NB4 (cell line): ENCODE measurements at regions not wholly inside any gene's neighbourhood (a gene's known extent, or its start where the extent isn't known, plus 50 kb on each side); places are given as distances from the start of the nearest gene placed in this dataset.
"Not testable (repeated sequence)": the region's sequence is repeated elsewhere in the genome, so short reads cannot be mapped to it uniquely, and the experiment has no call there.

Source experiments
- DNase-seq: peaks from one replicate; pipeline ENCODE4 v3.0.0; 2010; ENCODE audit warnings: low read depth
- H3K4me3 ChIP-seq: one replicate; pipeline ENCODE4 v1.5.1; 2011; ENCODE audit warnings: mild to moderate bottlenecking, low read depth, low read length, moderate library complexity
- CTCF ChIP-seq: IDR thresholded peaks from one replicate; pipeline ENCODE4 v1.5.1; 2012; ENCODE audit warnings: low read depth, low read length
- MYC ChIP-seq: IDR thresholded peaks from 2 replicates; pipeline ENCODE4 v1.6.1; 2011; ENCODE audit warnings: low read depth, low read length
- POLR2A ChIP-seq: IDR thresholded peaks from 2 replicates; pipeline ENCODE4 v1.6.1; 2011; ENCODE audit warnings: mild to moderate bottlenecking; ENCODE audit not compliant: insufficient read length; ENCODE audit errors: extremely low read depth
- TF ChIP-seq, protein P1 (sequence below): IDR thresholded peaks from 2 replicates; pipeline ENCODE4 v1.6.1; 2011; ENCODE audit warnings: low read depth, low read length

DNA sequence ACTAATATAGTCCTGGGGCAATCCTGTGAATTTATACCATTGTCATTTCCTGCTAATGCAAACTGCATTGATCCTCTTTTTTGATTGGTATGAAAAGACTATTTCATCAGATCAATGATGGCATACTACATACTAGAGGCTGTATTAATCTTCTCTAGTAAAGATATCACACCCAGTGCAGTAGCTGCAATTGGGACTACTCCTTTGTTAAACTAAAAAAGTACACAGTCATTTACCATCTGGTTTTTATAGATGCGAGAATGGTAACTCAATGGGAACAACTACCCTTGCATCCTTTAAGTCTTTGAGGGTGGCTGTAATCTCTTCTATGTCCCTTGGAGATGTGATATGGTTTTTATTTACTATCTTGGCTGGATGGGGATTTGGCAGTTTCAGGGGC lies 80.2 kb upstream of the STK38L start:
- DNase-seq: no peak
- no peak overlapping the region for H3K4me3 ChIP-seq
- TF ChIP-seq CTCF (no peak), POLR2A (no peak), MYC (no peak)
- TF ChIP-seq, protein P1, sequence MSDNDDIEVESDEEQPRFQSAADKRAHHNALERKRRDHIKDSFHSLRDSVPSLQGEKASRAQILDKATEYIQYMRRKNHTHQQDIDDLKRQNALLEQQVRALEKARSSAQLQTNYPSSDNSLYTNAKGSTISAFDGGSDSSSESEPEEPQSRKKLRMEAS: no peak

DNA sequence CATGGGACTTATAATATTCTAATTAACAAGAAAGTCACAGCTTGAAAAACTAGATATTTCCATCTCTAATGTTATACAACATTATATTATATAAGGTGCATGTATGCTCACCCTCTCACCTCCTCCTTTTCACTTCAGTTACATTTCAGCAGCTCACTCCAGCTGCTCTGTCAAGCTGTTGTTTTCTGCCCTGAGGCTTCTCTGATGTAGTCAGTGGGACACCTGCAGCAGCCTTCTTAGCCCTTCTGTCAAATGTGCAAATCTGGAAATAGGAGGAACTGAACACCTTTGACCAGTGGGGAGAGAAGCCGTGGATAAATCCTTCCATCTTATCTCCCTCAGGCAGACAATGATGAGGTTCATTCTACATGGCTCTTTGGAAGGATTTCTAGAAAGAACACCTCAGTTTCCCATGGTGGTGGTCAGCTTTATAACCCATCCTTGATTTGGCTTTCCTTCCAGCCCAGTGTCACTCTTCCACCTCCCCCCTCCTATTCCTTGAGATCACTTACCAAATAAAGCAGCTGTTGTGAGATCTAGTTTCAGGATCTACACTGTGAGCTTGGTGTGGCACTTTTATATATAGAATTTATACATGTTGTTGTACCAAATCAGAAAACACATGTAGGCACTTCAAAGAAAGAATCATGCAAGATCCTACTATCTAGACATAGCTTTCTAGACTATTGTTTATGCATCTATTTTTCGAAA lies 79.6 kb upstream of the STK38L start:
- no peak for TF ChIP-seq CTCF
- no peak for TF ChIP-seq POLR2A
- TF ChIP-seq, protein P1: no peak
- TF ChIP-seq MYC: no peak

GRCh38 chr12:27165958-27166357 lies 78.1 kb upstream of the STK38L start:
- H3K4me3 ChIP-seq, DNase-seq: not testable (repeated sequence)

More for the DNA sequence above, 79.6 kb upstream of the STK38L start:
- H3K4me3 ChIP-seq: no peak overlapping the region
- no peak for DNase-seq

GRCh38 chr12:27171494-27171893 lies 72.6 kb upstream of the STK38L start:
- not testable (repeated sequence) for DNase-seq

GRCh38 chr12:27176765-27177164 lies 67.3 kb upstream of the STK38L start:
- DNase-seq: peak; percentile 79
- TF ChIP-seq, protein P1: no peak
- TF ChIP-seq POLR2A (no peak), MYC (no peak), CTCF (no peak)
- H3K4me3 ChIP-seq: no peak overlapping the region

More at GRCh38 chr12:27171494-27171893, 72.6 kb upstream of the STK38L start:
- not testable (repeated sequence) for H3K4me3 ChIP-seq

GRCh38 chr12:27177706-27178105 lies 66.4 kb upstream of the STK38L start:
- TF ChIP-seq POLR2A (no peak), CTCF (no peak), MYC (no peak)
- TF ChIP-seq, protein P1: no peak
- no peak overlapping the region for H3K4me3 ChIP-seq
- peak; percentile 58 for DNase-seq

DNA sequence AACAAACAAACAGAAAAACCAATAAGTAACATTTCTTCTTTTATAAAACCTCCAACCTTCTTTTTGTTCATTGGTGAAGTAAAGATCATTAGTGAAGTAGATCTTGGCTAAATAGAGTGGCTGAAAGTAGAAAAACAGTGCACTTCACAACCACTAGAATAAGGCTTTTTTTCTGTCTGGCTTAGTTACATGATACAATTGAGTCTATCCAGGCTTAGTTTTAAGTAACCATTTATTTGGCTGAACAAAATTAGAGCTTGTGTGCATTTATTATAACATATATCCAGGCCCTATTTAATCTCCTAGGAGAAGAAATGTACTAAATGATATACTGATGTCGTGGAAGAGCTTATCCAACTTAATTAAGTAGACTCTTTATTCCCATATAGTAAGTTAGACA lies 65.8 kb upstream of the STK38L start:
- no peak for DNase-seq
- no peak overlapping the region for H3K4me3 ChIP-seq
- TF ChIP-seq, protein P1: no peak
- TF ChIP-seq POLR2A: no peak
- TF ChIP-seq CTCF: no peak
- no peak for TF ChIP-seq MYC
